HG02610 (cell line): ENCODE measurements at regions not wholly inside any gene's neighbourhood (a gene's known extent, or its start where the extent isn't known, plus 50 kb on each side); places are given as distances from the start of the nearest gene placed in this dataset.

Source experiments
- ATAC-seq: cut with Tn5 transposase; IDR thresholded peaks from one replicate; pipeline ENCODE4 v1.9.1; 2021; ENCODE audit warnings: mild to moderate bottlenecking, moderate library complexity; ENCODE audit not compliant: unreplicated experiment

DNA sequence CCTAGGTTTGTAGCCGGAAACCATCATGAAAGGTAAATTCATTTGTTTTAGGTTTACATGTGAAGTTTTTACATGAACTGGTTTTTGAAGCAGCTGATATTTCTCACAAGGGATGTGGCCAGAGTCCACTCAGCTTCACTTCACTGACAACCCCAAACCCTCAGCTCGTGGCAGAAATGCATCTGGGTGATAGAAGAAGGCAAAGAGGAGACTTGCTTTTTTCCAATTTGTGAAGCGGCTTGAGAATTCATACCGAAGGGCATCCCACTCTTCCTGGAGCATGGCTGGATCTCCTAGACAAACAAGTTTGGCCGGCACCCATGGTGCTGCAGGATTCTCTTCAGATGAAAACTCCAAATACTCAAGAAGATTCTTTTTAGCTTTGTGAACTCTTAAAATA is 392.8 kb upstream of the CNR1 start:
- ATAC-seq = no peak

DNA sequence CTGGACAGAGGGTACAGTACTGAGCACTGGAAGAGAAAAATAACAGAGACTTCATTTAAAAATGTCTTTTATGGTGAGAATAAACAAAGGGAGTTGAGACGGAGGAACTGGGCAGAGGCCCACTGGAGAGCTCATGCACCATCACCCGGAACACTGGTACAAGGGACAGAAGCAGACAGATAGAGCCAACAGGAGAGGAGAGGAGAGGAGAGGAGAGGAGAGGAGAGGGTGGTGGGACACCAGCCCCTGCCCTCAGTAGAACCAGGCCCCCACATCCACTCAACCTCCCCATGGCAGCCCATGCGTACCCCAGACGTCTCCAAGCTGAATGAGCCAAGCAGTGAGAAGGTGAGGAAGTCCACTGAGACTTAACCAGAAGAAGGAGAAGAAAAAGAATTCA is 390.5 kb upstream of the CNR1 start:
- no peak for ATAC-seq

DNA sequence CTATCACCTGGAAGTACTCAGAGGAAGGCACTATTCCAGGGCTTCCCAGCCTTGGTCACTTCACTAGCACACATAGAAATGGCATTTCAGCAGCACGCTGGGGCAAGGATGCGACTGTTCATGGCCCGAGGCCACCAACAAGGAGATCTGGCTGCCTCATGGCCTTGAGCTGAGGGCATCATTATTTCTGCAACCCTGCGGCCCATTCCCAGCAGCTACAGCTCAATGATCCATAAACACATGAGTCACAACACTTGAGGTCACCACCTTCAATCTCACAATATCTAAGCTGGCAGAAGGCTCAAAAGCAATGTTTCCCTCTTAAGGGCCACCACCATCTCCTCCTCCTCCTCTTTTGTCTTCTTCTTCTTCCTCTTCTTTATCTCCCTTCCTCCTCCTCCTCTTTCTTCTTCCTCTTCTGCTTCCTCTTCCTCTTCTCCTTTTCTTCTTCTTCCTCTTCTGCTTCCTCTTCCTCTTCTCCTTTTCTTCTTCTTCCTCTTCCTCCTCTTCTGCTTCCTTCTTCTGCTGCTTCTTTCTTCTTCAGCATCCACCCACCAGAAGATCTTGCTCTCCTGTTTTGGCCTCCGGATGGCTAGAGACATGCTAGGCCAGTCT is 382.9 kb upstream of the CNR1 start:
- no peak for ATAC-seq

DNA sequence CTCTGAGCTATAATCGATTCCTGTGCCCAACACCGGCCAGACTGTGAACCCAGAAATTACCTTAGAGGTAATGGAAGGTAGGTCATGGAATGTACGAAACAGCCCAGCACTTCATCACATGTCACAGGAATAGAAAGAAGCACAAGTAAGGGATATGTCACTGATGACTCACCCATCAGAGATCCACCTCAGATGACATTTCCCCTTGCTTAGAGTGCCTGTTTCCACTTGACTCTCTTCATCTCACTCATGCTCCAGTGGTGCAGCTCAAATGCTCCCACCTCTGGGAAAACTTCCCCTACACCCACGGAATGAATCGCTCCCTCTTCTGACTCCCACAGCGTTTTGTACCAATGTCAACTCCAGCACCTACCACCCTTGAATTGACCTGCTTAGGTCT is 381.6 kb upstream of the CNR1 start:
- ATAC-seq = peak; percentile 74

DNA sequence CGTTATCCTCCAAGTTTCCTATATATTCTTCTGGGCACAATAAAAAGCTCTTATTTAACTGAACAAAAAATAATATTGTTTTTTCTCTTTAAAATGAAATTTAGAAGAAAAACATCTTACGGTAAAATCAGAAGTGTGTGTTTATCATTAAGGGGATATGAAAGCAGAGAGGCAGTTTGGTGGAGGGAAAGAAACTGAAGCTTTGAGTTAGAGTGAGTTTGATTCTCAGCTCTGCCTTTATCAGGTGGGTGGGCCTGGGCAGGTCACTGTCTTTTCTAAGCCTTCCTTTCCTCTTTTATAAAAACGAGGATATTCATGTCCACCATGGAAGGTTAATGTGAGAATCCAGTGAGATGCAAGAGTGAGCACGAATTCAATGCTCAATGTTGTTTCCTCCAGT is 379.8 kb upstream of the CNR1 start:
- ATAC-seq = no peak

DNA sequence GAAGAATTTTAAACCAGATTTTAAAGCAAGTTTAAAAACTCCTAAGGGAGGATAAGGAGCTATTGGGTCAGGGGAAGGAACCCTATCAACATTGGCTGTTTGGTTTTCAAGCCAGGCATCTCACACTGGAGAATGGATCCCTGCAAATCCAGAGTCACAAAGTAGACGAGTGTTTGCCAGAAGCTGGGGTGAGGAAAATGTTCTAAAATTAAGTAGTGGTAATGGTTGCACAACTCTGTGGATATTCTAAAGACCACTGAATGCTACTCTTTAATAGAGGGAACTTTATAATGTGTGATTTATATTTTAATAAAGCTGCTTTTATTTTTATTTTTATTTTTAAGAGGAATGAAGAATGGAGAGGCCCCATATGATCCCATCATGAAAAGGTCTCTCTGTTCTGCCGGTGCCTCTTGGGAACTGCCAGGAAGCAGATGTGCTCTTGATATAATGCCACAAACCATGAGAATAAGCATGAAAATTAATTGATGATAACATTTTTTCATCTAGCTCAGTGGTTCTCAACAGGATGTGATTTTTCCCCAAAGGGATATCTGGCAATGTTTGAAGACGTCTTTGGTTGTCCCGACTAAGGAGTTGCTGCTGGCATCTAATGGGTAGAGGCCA is 379.0 kb upstream of the CNR1 start:
- no peak for ATAC-seq

DNA sequence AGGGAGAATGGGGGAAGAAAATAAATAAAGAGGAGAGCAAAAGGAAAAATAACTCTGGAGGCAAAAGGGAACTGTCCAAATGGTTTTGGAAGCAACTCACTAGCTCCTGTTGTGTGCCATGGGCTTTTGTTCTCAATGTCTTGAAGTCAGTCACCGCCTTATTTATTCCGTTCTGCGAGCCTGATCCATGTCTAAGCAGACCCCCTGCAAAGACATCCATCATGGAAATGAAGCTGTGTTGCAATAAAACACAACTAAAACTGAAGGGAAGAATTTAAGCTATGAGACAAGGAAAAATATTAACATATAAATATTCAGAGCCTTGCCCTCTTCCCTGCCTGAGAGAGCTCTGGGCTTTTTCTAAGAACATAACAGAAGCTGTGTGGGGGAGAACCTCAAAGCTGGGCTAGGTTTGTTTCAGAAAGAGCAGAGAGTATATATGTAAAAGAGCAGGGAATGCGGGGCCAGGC is 373.2 kb upstream of the CNR1 start:
- ATAC-seq = no peak

DNA sequence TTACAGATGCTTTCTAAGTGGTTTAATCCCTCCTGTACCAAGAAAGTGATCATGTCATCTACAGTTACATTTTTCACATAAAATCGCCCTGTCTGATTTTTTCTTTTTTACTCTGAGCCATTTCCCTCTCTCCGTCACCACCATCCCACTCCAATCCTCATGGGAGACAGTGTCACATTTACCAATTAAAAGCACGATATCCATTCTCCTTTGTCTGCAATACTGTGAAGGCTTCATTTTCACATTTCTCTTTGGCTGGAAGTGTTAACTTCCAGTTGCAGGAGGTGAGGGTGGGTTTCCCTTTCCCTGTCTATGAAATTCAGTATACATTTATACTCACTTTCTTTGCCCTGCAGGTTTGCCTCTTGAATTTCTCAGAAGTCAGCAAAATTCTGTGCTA is 372.7 kb upstream of the CNR1 start:
- no peak for ATAC-seq

DNA sequence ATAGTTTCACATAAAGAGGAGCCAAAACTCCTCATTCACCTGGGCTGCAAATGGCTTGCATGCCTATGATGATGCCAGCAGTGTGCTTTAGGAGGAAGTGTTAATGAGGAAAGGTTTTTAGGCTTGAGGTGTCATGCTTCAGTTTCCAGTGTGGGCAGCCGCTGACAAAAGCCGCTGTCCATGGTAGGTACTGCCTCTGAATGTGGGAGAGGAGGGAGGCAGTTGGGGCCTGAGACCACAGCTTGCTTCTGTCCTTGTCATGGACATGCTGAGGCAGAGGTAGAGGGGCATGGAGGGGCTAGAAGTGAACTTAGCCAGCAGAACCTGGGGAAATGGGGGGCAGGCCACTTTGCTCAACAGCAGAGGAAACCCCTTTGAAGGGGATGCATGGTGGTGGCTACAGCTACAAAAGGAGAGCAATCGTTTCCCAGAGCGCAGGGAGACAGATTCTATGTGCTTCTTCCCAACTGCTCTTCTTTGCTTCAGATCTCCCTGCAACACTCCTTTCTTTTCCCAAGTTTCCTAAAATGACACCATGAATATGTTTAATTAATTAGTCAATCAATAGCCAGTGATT is 372.1 kb upstream of the CNR1 start:
- ATAC-seq = no peak

DNA sequence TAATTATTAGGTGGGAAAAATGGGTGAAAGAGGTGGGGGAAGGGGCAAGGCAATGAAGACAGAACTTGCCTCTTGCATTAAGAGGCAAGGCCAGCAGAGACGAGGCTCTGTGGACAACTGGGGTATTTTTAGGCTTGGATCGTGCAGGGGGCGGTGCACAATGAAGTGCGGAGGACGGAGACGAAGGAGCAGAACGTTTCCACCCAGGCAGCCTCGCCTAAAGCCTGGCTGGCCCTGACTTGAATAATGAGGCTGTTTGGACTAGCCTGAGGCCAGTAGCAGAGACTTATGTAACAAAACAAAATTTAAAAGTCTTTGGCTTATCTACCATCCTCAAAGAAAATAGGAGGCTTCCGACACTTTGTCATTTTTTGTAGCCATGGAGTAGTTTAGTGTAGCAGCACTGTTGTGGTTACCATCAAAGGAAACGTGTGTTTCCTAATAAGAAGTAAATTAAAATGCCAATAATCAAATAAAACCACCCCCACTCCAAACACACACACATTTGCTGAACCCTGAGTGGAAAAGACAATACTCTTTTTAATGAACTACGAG is 370.0 kb upstream of the CNR1 start:
- ATAC-seq = no peak

DNA sequence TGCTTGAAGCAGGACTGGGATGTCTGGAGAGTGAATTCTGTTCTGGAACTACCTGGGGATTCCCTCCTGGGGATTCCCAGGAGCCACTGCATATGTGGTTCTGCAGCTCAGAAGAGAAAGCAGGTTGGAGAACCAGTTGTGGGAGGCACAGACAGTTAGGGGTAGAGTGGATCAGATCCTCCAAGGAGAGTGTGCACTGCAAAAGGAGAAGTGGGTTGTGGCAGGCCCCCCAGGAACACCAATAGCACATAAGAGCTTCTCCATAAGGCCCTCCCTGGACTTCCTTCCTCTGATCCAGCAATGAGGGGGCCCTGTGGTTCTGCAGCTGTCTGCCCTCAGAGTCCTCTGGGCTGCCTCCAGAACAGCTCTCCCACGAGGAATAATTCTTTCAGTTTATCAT is 369.2 kb upstream of the CNR1 start:
- ATAC-seq = peak; percentile 53

DNA sequence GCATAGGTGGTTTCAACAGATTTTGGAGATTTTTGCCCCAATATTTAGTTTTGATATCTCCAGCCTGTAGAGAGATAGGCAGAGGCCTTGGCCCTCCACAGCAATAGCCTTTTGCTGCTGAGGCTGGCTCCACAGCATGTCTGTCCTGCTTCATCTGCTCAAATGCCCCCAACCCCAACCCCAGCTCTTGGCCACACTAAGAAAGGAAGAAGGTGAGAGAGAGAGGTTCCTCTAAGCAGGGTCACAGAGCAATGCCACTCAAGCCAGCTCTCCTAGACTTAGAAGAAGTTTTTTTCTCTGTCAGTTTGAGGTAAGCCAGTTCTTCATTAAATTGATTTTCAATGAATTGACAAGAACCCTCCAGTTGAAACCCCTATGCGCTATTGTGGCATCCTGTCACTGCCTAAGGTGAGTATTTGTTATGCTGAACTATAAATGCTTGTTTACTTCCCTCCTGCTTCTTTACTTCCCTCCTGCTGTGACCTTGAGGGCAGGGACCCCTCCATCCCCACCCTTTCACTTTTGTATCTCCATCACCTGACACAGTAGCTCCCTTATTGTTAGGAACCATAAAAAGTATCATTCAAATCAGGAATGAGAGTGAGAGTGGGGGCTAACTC is 366.2 kb upstream of the CNR1 start:
- ATAC-seq = no peak

DNA sequence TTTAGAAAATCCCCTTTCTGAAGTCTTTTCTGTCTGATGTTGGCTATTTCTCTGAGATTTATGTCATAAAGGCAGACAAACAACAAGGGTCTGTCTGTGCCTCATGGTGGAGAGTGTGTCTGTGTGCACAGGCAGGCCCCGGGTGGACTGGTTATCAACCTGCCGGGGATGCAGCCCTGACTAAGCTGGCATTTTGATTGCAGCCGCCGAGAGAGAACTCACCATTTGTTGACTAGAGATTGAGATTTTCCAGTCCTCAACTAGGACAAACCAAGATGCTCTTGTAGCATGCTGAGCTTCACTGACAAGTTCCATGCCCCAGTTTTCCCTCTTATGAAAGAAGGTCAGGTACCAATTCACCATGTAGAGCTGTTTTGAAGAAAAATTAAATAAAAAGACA is 363.6 kb upstream of the CNR1 start:
- ATAC-seq = no peak

DNA sequence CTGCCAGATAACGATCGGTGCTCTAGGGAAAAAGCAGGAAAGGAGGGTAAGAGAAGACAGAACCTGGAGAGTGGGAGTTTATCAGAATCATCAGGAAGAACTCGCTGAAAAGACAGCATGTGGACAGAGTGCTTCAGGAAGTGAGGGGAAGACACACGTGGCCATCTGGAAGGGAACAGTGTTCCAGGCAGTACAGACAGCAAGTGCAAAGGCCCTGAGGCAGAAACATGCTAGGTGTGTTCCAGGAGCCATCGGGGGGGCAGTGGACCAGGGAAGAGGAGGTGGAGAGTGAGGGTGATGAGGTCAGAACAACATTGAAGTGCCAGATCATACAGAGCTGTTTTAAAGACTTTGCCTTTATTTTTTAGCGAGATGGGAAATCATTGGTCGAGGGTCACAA is 354.3 kb upstream of the CNR1 start:
- ATAC-seq = no peak

DNA sequence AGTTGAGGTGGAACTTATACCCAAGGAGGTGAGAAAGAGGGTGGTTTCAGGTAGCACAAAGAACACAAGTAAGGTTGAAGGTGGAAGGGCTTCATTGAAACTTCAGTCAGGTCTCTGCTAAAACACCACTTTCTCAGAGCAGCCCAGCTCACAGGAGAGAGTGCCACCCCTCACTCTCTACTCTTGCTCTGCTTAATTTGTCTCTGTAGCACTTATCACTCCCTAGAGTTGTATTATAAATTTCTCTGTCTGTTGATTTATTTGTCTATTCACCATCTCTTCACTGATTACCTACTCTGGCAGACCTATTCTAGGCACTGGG is 353.8 kb upstream of the CNR1 start:
- ATAC-seq = no peak

DNA sequence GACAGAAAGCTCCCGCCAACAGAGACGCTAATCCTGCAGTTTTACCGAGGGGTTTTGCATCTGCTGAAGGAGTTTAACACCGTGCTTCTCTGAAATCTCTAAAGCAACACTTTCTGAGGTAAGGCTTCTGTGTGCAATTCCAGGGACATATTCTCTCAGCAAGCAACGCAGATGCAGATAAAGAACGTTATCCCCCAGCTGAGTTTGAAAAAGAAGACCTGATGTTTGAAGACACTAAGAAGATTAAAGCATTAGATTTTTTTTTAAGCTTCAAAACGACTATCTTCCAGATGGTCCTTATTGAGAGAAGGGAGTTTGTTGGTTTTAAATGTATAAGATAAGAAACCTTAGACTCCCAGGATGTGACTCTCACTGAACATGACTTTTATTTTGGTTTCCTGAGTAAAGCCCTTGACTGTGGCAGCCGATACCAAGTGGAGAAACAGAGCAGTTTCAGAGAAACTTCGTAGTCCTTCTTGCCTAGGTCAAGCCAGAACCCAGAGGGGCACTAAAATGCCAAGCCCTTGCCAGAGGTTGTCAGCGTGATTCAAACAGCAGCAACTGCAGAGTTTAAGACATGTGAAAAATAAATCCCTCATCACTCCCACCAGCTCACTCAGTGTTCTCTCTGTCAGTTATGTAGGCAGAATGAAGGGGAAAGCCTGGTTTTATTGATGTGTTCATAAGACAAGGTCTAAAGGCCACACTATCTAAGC is 353.3 kb upstream of the CNR1 start:
- no peak for ATAC-seq

DNA sequence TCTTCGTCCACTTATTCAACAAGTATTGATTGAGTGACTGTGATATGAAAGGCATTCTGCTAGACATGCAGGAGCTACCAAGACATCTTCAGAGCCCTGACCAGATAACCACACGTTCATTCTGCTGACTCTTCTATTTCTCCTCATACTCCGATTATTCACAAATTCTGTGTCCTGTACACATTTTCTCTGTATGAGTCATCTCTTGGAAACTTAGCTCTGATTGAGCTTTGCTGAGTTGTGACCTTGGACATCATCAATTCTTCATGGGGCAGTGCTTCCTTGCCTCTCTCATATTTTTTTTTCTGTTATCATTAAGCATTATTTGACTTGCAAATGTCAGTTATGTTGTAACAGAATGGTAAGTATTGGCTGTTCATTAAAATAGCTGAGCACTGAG is 351.6 kb upstream of the CNR1 start:
- no peak for ATAC-seq

DNA sequence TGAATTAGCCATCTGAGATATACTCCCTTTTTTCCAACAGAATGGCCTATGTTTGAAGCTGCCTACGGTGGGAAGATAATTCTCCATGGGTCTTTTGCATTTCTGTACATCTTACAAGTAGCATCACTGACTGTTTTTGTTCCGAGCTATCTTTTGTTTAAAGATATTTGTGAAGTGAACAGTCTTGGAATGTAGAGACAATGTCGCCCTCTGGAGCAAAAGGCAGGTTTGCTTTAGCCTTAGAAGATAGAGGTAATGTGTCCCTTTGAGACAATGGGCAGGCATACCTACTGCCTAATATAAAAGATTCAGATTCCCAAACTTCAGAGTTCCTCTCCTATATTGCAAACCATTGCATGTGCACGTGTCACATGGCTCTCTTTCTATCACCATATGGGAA is 347.8 kb upstream of the CNR1 start:
- ATAC-seq = no peak

DNA sequence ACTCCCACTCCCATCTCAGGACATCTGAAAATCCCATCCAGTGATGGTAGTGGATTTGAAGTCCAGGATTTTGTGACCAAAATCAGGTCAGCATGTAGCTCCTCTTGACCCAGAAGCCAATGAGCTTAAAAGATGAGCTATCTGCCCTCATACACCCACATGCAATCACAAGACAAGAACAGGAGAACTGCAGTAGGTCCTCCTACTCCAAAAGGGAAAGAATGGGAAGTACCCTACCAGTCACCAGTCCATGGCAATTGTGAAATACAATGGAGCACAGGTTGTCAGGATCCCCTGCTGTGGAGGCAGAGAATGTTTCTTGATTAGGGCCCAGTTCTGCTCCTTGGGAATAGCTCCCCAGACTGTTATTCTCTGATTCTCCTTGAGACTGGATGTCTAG is 347.3 kb upstream of the CNR1 start:
- no peak for ATAC-seq

DNA sequence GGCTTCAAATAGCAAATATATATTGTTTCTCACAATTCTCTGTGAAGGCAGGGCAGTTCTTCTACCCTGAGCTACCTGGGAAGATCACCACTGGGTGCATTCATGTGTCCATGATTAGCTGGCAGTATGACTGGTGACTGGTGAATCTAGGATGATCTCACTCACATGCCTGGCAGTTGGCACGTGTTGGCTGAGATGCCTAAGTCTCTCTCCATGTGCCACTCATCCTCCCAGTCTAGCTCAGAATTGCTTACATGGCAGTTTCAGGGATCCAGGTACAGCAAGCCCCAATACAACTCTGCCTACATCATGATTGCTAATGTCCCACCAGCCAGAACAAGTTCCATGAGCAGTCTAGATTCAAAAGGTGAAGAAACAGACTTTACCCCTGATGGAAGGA is 346.8 kb upstream of the CNR1 start:
- no peak for ATAC-seq

DNA sequence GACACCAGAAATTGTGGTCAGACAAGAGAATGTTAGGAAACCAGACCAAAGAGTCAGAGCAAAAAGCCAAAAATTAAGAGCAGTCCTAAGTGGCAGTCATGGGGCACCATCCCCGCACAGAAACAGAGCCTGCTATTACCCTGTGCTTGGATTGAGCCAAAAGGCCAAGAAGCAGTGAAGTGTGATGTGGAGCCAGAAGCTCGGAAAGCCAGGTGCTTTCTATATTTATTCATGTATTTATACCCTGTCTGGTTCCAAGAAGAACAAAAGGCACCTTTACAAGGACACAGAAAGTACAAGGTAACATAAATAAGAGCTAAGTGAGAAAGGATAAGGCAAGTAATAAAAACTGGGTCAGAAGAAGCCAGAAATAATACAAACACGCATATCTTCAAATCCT is 336.2 kb upstream of the CNR1 start:
- no peak for ATAC-seq
